Peyer's patch (tissue), 4 donors: ENCODE measurements at regions not wholly inside any gene's neighbourhood (a gene's known extent, or its start where the extent isn't known, plus 50 kb on each side); places are given as distances from the start of the nearest gene placed in this dataset.

ENCODE experiments used
- CTCF ChIP-seq, 6 experiments: fragments of 450-650 bp in 4 of 6; fragments of 200-600 bp in 2 of 6; sonication (generic) in 1 of 6; IDR thresholded peaks; one replicate each; pipeline ENCODE4 v1.5.1; 2017 to 2019; ENCODE audit warnings: antibody characterized with exemption in 6 of 6, mild to moderate bottlenecking in 3 of 6, moderate library complexity in 1 of 6
- POLR2A ChIP-seq, 2 donors: fragments of 450-650 bp; IDR thresholded peaks; one replicate each; pipeline ENCODE4 v1.5.1; 2017; ENCODE audit warnings: antibody characterized with exemption in 2 of 2, mild to moderate bottlenecking in 2 of 2, moderate library complexity in 2 of 2

- no peak for TF ChIP-seq CTCF (IDR thresholded peaks at IDR 0.05)
- TF ChIP-seq POLR2A (IDR thresholded peaks at IDR 0.05): no peak
These were observed 92.6 kb upstream of the TMPRSS2 start for GRCh38 chr21:41600556-41600955.
